H9 (cell line): ENCODE measurements at regions not wholly inside any gene's neighbourhood (a gene's known extent, or its start where the extent isn't known, plus 50 kb on each side); places are given as distances from the start of the nearest gene placed in this dataset.

Experiments
- DNase-seq: peaks from one replicate; pipeline ENCODE4 v3.0.0-alpha.2; 2017
- H2AFZ ChIP-seq: one replicate; pipeline ENCODE4 v1.6.1; 2013; ENCODE audit warnings: mild to moderate bottlenecking, low read length, control low read depth, moderate library complexity
- H2AK5ac ChIP-seq: 2 replicates; pipeline ENCODE4 v1.6.1; 2013; ENCODE audit warnings: low read length, control low read depth, mixed read lengths; ENCODE audit not compliant: insufficient read length
- H2BK120ac ChIP-seq: one replicate; pipeline ENCODE4 v1.6.1; 2013; ENCODE audit warnings: low read depth, mild to moderate bottlenecking, low read length, control low read depth, inconsistent platforms; ENCODE audit not compliant: poor library complexity, severe bottlenecking
- H2BK12ac ChIP-seq: 2 replicates; pipeline ENCODE4 v1.6.1; 2013; ENCODE audit warnings: low read length, control low read depth, mixed read lengths, low read depth; ENCODE audit not compliant: insufficient read length
- H2BK15ac ChIP-seq: 2 replicates; pipeline ENCODE4 v1.6.1; 2013; ENCODE audit warnings: low read depth, low read length, control low read depth
- H2BK20ac ChIP-seq: one replicate; pipeline ENCODE4 v1.6.1; 2013; ENCODE audit warnings: low read depth, mild to moderate bottlenecking, low read length, control low read depth, inconsistent platforms; ENCODE audit not compliant: poor library complexity, severe bottlenecking
- H2BK5ac ChIP-seq: 2 replicates; pipeline ENCODE4 v1.6.1; 2013; ENCODE audit warnings: low read length, control low read depth, mixed read lengths; ENCODE audit not compliant: insufficient read length
- H3K14ac ChIP-seq: 2 replicates; pipeline ENCODE4 v1.6.1; 2013; ENCODE audit warnings: low read length, control low read depth; ENCODE audit not compliant: insufficient read depth
- H3K18ac ChIP-seq: 2 replicates; pipeline ENCODE4 v1.6.1; 2013; ENCODE audit warnings: low read depth, mild to moderate bottlenecking, mixed read lengths, low read length, control low read depth; ENCODE audit not compliant: insufficient read length
- H3K23ac ChIP-seq: 2 replicates; pipeline ENCODE4 v1.6.1; 2013; ENCODE audit warnings: low read length, control low read depth, mixed read lengths, low read depth; ENCODE audit not compliant: insufficient read length
- H3K23me2 ChIP-seq: 2 replicates; pipeline ENCODE4 v1.6.1; 2013; ENCODE audit warnings: low read depth, mild to moderate bottlenecking, mixed read lengths, low read length, control low read depth; ENCODE audit not compliant: insufficient read length, poor library complexity, severe bottlenecking
- H3K27ac ChIP-seq: 2 replicates; pipeline ENCODE4 v1.5.1; 2013; ENCODE audit warnings: low read length, control low read depth, mixed read lengths, low read depth; ENCODE audit not compliant: insufficient read length
- H3K27me3 ChIP-seq: 2 replicates; pipeline ENCODE4 v1.6.1; 2013; ENCODE audit warnings: low read length, control low read depth, inconsistent platforms; ENCODE audit not compliant: insufficient read depth
- H3K4ac ChIP-seq: 2 replicates; pipeline ENCODE4 v1.6.1; 2013; ENCODE audit warnings: low read depth, mild to moderate bottlenecking, control low read depth, inconsistent platforms, low read length, moderate library complexity
- H3K4me1 ChIP-seq: 2 replicates; pipeline ENCODE4 v1.6.1; 2013; ENCODE audit warnings: low read length, control low read depth, inconsistent platforms; ENCODE audit not compliant: insufficient read depth
- H3K4me2 ChIP-seq: 2 replicates; pipeline ENCODE4 v1.6.1; 2013; ENCODE audit warnings: low read length, control low read depth, mixed read lengths; ENCODE audit not compliant: insufficient read length, insufficient read depth
- H3K56ac ChIP-seq: 2 replicates; pipeline ENCODE4 v1.6.1; 2013; ENCODE audit warnings: low read depth, mild to moderate bottlenecking, mixed read lengths, low read length, control low read depth; ENCODE audit not compliant: insufficient read length
- H3K79me1 ChIP-seq: 2 replicates; pipeline ENCODE4 v1.6.1; 2013; ENCODE audit warnings: low read depth, mild to moderate bottlenecking, moderate library complexity, low read length, control low read depth, inconsistent platforms; ENCODE audit not compliant: insufficient read depth, poor library complexity, severe bottlenecking
- H3K79me2 ChIP-seq: 2 replicates; pipeline ENCODE4 v1.6.1; 2013; ENCODE audit warnings: low read length, control low read depth, inconsistent platforms; ENCODE audit not compliant: insufficient read depth
- H3K9ac ChIP-seq: 2 replicates; pipeline ENCODE4 v1.6.1; 2013; ENCODE audit warnings: low read length, control low read depth, mixed read lengths; ENCODE audit not compliant: insufficient read length; ENCODE audit errors: extremely low read depth
- H3K9me3 ChIP-seq: one replicate; pipeline ENCODE4 v1.6.1; 2013; ENCODE audit warnings: low read depth, low read length, inconsistent platforms; ENCODE audit not compliant: control insufficient read depth
- H3T11ph ChIP-seq: one replicate; pipeline ENCODE4 v1.6.1; 2013; ENCODE audit warnings: mild to moderate bottlenecking, low read length, control low read depth, inconsistent platforms
- H4K20me1 ChIP-seq: one replicate; pipeline ENCODE4 v1.6.1; 2013; ENCODE audit not compliant: control insufficient read depth, insufficient read length, insufficient read depth
- H4K5ac ChIP-seq: 2 replicates; pipeline ENCODE4 v1.6.1; 2013; ENCODE audit warnings: low read depth, mild to moderate bottlenecking, mixed read lengths, low read length, control low read depth; ENCODE audit not compliant: insufficient read length
- H4K8ac ChIP-seq: replicated peaks from 2 replicates; pipeline ENCODE4 v1.6.1; 2013; ENCODE audit warnings: low read length, control low read depth, mixed read lengths, low read depth; ENCODE audit not compliant: insufficient read length
- H4K91ac ChIP-seq: 2 replicates; pipeline ENCODE4 v1.6.1; 2013; ENCODE audit warnings: low read depth, mild to moderate bottlenecking, moderate library complexity, mixed read lengths, low read length, control low read depth; ENCODE audit not compliant: insufficient read length
- H3K27ac Mint-ChIP-seq, 3 experiments: 2 replicates in 2 of 3; 3 replicates in 1 of 3; pipeline ENCODE4 v1.8.0; 2020 to 2021; ENCODE audit warnings: mixed read lengths in 3 of 3, mild to moderate bottlenecking in 1 of 3, moderate library complexity in 1 of 3
- H3K27me3 Mint-ChIP-seq: 2 replicates; pipeline ENCODE4 v1.8.0; 2021; ENCODE audit warnings: low read depth, mild to moderate bottlenecking, moderate library complexity, mixed read lengths
- H3K36me3 Mint-ChIP-seq, 3 experiments: 2 replicates in 2 of 3; 3 replicates in 1 of 3; pipeline ENCODE4 v1.8.0; 2020 to 2021; ENCODE audit warnings: low read depth in 3 of 3, mixed read lengths in 3 of 3; ENCODE audit not compliant: insufficient read depth in 1 of 3
- H3K4me1 Mint-ChIP-seq, 2 experiments: 2 replicates each; pipeline ENCODE4 v1.8.0; 2020; ENCODE audit warnings: mixed read lengths in 2 of 2
- H3K4me3 Mint-ChIP-seq, 2 experiments: 2 replicates in 1 of 2; 3 replicates in 1 of 2; pipeline ENCODE4 v1.8.0; 2020 to 2021; ENCODE audit warnings: mild to moderate bottlenecking in 2 of 2, mixed read lengths in 2 of 2, moderate library complexity in 1 of 2
- H3K9me3 Mint-ChIP-seq, 2 experiments: 2 replicates in 1 of 2; 3 replicates in 1 of 2; pipeline ENCODE4 v1.8.0; 2020; ENCODE audit warnings: mild to moderate bottlenecking in 2 of 2, mixed read lengths in 2 of 2, moderate library complexity in 1 of 2
- TF ChIP-seq, protein P1 (sequence below): fragments of 200-600 bp; sonication (generic); conservative IDR thresholded peaks from 3 replicates; pipeline ENCODE4 v1.8.0; 2021; ENCODE audit warnings: antibody characterized with exemption, mild to moderate bottlenecking

DNA sequence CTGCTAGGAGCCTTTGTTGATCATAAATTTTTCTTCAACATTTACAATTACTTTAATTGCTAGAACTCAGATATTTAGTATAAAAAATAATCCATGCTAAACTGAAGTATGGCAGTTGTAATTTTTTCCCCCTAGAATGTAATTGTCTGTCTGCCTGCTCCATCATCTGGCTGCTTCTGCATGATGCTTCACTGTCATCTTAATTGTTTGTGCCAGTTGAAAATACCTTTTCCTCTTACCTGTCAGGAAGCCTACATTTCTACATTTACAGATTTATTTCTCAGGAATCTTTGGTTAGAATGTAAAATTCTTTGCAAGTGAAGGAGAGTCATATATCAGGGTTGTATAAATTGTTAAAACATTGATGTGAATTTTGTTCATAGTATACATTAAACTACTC lies 348.6 kb downstream of the GRXCR1 start:
- H2BK5ac ChIP-seq = no peak overlapping the region
- H2AK5ac ChIP-seq = no peak overlapping the region
- TF ChIP-seq, protein P1, sequence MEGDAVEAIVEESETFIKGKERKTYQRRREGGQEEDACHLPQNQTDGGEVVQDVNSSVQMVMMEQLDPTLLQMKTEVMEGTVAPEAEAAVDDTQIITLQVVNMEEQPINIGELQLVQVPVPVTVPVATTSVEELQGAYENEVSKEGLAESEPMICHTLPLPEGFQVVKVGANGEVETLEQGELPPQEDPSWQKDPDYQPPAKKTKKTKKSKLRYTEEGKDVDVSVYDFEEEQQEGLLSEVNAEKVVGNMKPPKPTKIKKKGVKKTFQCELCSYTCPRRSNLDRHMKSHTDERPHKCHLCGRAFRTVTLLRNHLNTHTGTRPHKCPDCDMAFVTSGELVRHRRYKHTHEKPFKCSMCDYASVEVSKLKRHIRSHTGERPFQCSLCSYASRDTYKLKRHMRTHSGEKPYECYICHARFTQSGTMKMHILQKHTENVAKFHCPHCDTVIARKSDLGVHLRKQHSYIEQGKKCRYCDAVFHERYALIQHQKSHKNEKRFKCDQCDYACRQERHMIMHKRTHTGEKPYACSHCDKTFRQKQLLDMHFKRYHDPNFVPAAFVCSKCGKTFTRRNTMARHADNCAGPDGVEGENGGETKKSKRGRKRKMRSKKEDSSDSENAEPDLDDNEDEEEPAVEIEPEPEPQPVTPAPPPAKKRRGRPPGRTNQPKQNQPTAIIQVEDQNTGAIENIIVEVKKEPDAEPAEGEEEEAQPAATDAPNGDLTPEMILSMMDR = no peak
- H3K56ac ChIP-seq = no peak overlapping the region
- no peaks in the 10 kb centered on the region for H3K36me3 Mint-ChIP-seq
- H4K20me1 ChIP-seq = no peaks in the 10 kb centered on the region
- no peak overlapping the region for H2AFZ ChIP-seq
- H3K79me1 ChIP-seq = no peaks in the 10 kb centered on the region
- H3K4me3 Mint-ChIP-seq = no peak overlapping the region
- H3K4me1 ChIP-seq = no peaks in the 10 kb centered on the region
- no peak overlapping the region for H2BK12ac ChIP-seq
- no peaks in the 10 kb centered on the region for H3K9me3 ChIP-seq
- no peak overlapping the region for H3T11ph ChIP-seq
- H3K4me2 ChIP-seq = no peak overlapping the region
- no peak for DNase-seq
- no peak overlapping the region for H2BK15ac ChIP-seq
- no peaks in the 10 kb centered on the region for H3K9me3 Mint-ChIP-seq
- H3K4ac ChIP-seq = no peak overlapping the region
- H3K23ac ChIP-seq = no peak overlapping the region
- no peaks in the 10 kb centered on the region for H3K27me3 Mint-ChIP-seq
- H3K14ac ChIP-seq = no peak overlapping the region
- H4K5ac ChIP-seq = no peak overlapping the region
- H3K18ac ChIP-seq = no peak overlapping the region
- H4K8ac ChIP-seq = no peak overlapping the region
- H3K27me3 ChIP-seq = no peaks in the 10 kb centered on the region
- H2BK120ac ChIP-seq = no peak overlapping the region
- no peak overlapping the region for H3K9ac ChIP-seq
- no peak overlapping the region for H2BK20ac ChIP-seq
- no peak overlapping the region for H3K27ac ChIP-seq
- H3K27ac Mint-ChIP-seq = no peak overlapping the region
- no peaks in the 10 kb centered on the region for H3K79me2 ChIP-seq
- no peak overlapping the region for H4K91ac ChIP-seq
- H3K4me1 Mint-ChIP-seq = peaks cover 4% of the 10 kb centered on the region in 2 experiments; a peak in 1 of 4 replicates
- no peaks in the 10 kb centered on the region for H3K23me2 ChIP-seq
